Activated CD4-positive, alpha-beta T cell treated with anti-CD3 and anti-CD28 coated beads for 24 hours (primary cell): ENCODE measurements at regions not wholly inside any gene's neighbourhood (a gene's known extent, or its start where the extent isn't known, plus 50 kb on each side); places are given as distances from the start of the nearest gene placed in this dataset.
"Not testable (repeated sequence)": the region's sequence is repeated elsewhere in the genome, so short reads cannot be mapped to it uniquely, and the experiment has no call there.

Source experiments
- DNase-seq, 2 donors: peaks; one replicate each; pipeline ENCODE4 v3.0.0-alpha.2; 2020; ENCODE audit warnings: low read depth in 2 of 2

GRCh38 chr15:24309700-24310099 lies 365.9 kb upstream of the NPAP1 start:
- DNase-seq: not testable (repeated sequence)

- not testable (repeated sequence) for DNase-seq
Measured at GRCh38 chr15:24311692-24312091, 363.9 kb upstream of the NPAP1 start.

- DNase-seq: not testable (repeated sequence)
Measured at GRCh38 chr15:24316326-24316725, 359.2 kb upstream of the NPAP1 start.

GRCh38 chr15:24318981-24319380 lies 356.6 kb upstream of the NPAP1 start:
- DNase-seq: no peak

- DNase-seq: not testable (repeated sequence)
Measured at GRCh38 chr15:24324096-24324495, 351.5 kb upstream of the NPAP1 start.

- DNase-seq: not testable (repeated sequence)
Measured at GRCh38 chr15:24326513-24326912, 349.1 kb upstream of the NPAP1 start.

GRCh38 chr15:24331964-24332363 lies 343.6 kb upstream of the NPAP1 start:
- DNase-seq: not testable (repeated sequence)

GRCh38 chr15:24341876-24342275 lies 333.7 kb upstream of the NPAP1 start:
- not testable (repeated sequence) for DNase-seq

- not testable (repeated sequence) for DNase-seq
Measured at GRCh38 chr15:24352777-24353176, 322.8 kb upstream of the NPAP1 start.

- not testable (repeated sequence) for DNase-seq
Measured at GRCh38 chr15:24381103-24381502, 294.5 kb upstream of the NPAP1 start.

GRCh38 chr15:24385258-24385657 lies 290.3 kb upstream of the NPAP1 start:
- DNase-seq: not testable (repeated sequence)

- no peak for DNase-seq
Measured at GRCh38 chr15:24394303-24394702, 281.3 kb upstream of the NPAP1 start.

GRCh38 chr15:24412649-24413048 lies 262.9 kb upstream of the NPAP1 start:
- DNase-seq: not testable (repeated sequence)

- not testable (repeated sequence) for DNase-seq
Measured at GRCh38 chr15:24426286-24427054, 249.1 kb upstream of the NPAP1 start.

- DNase-seq: not testable (repeated sequence)
Measured at GRCh38 chr15:24427055-24427400, 248.5 kb upstream of the NPAP1 start.

GRCh38 chr15:24435075-24435820 lies 240.3 kb upstream of the NPAP1 start:
- DNase-seq: not testable (repeated sequence)

- DNase-seq: not testable (repeated sequence)
Measured at GRCh38 chr15:24437270-24437669, 238.3 kb upstream of the NPAP1 start.

- not testable (repeated sequence) for DNase-seq
Measured at GRCh38 chr15:24437735-24438134, 237.8 kb upstream of the NPAP1 start.

GRCh38 chr15:24477107-24478025 lies 198.2 kb upstream of the NPAP1 start:
- DNase-seq: not testable (repeated sequence)

GRCh38 chr15:24485885-24486567 lies 189.5 kb upstream of the NPAP1 start:
- not testable (repeated sequence) for DNase-seq
